A673 (cell line): ENCODE measurements at regions not wholly inside any gene's neighbourhood (a gene's known extent, or its start where the extent isn't known, plus 50 kb on each side); places are given as distances from the start of the nearest gene placed in this dataset.

ENCODE experiments used
- CTCF ChIP-seq: fragments of 300-800, 200-600 bp; sonication (generic); conservative IDR thresholded peaks from 2 replicates; pipeline ENCODE4 v1.5.1; 2017; ENCODE audit warnings: low read depth, mild to moderate bottlenecking, antibody characterized with exemption, low read length, moderate library complexity, mixed read lengths
- EZH2 ChIP-seq: fragments of 200-600 bp; sonication (generic); IDR thresholded peaks from 2 replicates; pipeline ENCODE4 v1.6.1; 2017; ENCODE audit warnings: borderline replicate concordance, low read depth, mild to moderate bottlenecking, mixed read lengths, antibody characterized with exemption, low read length; ENCODE audit not compliant: poor library complexity, severe bottlenecking

GRCh38 chr2:149827585-149828126, 240.1 kb upstream of the MMADHC start:
- TF ChIP-seq CTCF (no peak), EZH2 (no peak)
